ENCODE measurements at regions not wholly inside any gene's neighbourhood (a gene's known extent, or its start where the extent isn't known, plus 50 kb on each side); places are given as distances from the start of the nearest gene placed in this dataset.

- TF ChIP-seq, protein P1, sequence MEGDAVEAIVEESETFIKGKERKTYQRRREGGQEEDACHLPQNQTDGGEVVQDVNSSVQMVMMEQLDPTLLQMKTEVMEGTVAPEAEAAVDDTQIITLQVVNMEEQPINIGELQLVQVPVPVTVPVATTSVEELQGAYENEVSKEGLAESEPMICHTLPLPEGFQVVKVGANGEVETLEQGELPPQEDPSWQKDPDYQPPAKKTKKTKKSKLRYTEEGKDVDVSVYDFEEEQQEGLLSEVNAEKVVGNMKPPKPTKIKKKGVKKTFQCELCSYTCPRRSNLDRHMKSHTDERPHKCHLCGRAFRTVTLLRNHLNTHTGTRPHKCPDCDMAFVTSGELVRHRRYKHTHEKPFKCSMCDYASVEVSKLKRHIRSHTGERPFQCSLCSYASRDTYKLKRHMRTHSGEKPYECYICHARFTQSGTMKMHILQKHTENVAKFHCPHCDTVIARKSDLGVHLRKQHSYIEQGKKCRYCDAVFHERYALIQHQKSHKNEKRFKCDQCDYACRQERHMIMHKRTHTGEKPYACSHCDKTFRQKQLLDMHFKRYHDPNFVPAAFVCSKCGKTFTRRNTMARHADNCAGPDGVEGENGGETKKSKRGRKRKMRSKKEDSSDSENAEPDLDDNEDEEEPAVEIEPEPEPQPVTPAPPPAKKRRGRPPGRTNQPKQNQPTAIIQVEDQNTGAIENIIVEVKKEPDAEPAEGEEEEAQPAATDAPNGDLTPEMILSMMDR (conservative IDR thresholded peaks at IDR 0.05; ENCODE audit: low read length) = no peak
Observed at GRCh38 chr2:42987112-42987922, 194.9 kb upstream of the HAAO start.

DNA sequence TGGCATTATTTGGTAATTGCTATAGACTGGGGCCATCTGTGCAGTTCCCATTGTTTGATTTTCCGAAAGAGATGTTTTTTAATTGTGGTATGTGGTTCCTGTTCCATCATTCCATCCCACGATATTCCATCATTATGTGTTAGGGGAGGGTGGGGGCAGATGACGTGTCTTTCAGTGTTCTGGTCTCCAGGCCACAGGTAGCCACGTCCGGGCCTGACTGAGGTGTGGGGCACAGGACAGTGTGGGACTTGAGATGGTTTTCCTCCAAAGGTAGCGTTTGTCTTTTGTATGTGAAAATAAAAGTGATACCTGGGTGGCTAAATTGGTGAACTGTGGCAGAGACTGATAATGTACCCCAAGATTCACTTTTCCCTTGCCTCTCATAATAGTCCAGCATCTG is 192.2 kb upstream of the HAAO start:
- H3K4me3 ChIP-seq (ENCODE audit: low read length) = no peak overlapping the region
- TF ChIP-seq, protein P1 (conservative IDR thresholded peaks at IDR 0.05; ENCODE audit: low read length) = no peak
- no peak for DNase-seq (ENCODE audit: low read depth)

More at GRCh38 chr2:42987112-42987922, 194.9 kb upstream of the HAAO start:
- no peak overlapping the region for H3K4me3 ChIP-seq (ENCODE audit: low read length)
- DNase-seq (ENCODE audit: low read depth) = peak; percentile 93

GRCh38 chr2:42984081-42984480 is 191.7 kb upstream of the HAAO start:
- TF ChIP-seq, protein P1 (conservative IDR thresholded peaks at IDR 0.05; ENCODE audit: low read length) = no peak
- H3K4me3 ChIP-seq (ENCODE audit: low read length) = no peak overlapping the region
- DNase-seq (ENCODE audit: low read depth) = no peak

- TF ChIP-seq, protein P1 (conservative IDR thresholded peaks at IDR 0.05; ENCODE audit: low read length) = no peak
- no peak overlapping the region for H3K4me3 ChIP-seq (ENCODE audit: low read length)
- no peak for DNase-seq (ENCODE audit: low read depth)
Observed at GRCh38 chr2:42980764-42981416, 188.5 kb upstream of the HAAO start.

- DNase-seq (ENCODE audit: low read depth) = no peak
- no peak overlapping the region for H3K4me3 ChIP-seq (ENCODE audit: low read length)
- TF ChIP-seq, protein P1 (conservative IDR thresholded peaks at IDR 0.05; ENCODE audit: low read length) = no peak
Observed at GRCh38 chr2:42979870-42980763, 187.7 kb upstream of the HAAO start.

DNA sequence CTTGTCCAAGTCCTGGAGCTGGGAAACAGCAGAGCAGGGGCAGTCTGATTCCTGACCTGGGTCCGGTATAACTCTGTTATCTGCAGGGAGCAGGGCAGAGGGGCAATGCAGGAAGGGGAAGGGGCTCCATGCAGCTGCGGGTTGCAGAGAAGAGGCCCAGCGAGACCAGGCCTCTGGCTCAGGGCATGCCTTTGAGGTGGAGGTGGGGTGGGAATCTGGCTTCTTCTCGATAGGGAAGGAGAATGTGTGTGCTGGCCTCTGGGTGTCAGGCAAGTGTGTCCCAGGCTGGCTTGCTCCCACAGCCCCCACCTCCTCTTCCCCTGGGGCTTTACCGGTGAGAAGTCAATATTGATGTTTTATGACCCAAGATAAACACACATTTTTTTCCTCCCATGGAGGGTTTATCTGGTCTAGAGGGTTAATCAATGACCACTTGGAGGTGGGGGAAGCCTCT is 187.1 kb upstream of the HAAO start:
- no peak overlapping the region for H3K4me3 ChIP-seq (ENCODE audit: low read length)
- TF ChIP-seq, protein P1 (conservative IDR thresholded peaks at IDR 0.05; ENCODE audit: low read length) = no peak
- DNase-seq (ENCODE audit: low read depth) = no peak
